A549 (cell line): ENCODE measurements at regions not wholly inside any gene's neighbourhood (a gene's known extent, or its start where the extent isn't known, plus 50 kb on each side); places are given as distances from the start of the nearest gene placed in this dataset.

ENCODE experiments used
- ATAC-seq, 2 experiments: fragments of 200-7000 bp in 1 of 2; fragments of >200 bp in 1 of 2; cut with Nextera tagmentation in 1 of 2; cut with Tn5 transposase in 1 of 2; 3 replicates each; pipeline versions ENCODE4 v1.8.0 to v1.9.1; 2018 to 2020; ENCODE audit warnings: mild to moderate bottlenecking in 1 of 2, moderate library complexity in 1 of 2
- CTCF ChIA-PET: fragments of 300-600 bp; sonication (Branson Sonifier 250); formaldehyde crosslinking; extraction: SDS; loops from one replicate; lab custom pipeline; 2021; ENCODE audit warnings: antibody characterized with exemption, inconsistent platforms; lab: Yijun Ruan, JAX
- POLR2A ChIA-PET: fragments of 350-600 bp; formaldehyde crosslinking; extraction: SDS; loops from one replicate; lab custom pipeline; 2021; ENCODE audit warnings: antibody characterized with exemption, inconsistent platforms; lab: Yijun Ruan, JAX
- DNase-seq, 2 experiments: peaks; one replicate each; pipeline versions ENCODE4 v3.0.0 to v3.0.0-alpha.2; 2011 to 2016; ENCODE audit warnings: low read depth in 1 of 2, low spot score in 1 of 2
- FAIRE-seq: peaks from 2 replicates; lab custom pipeline; 2011; peaks lifted over from hg19 to GRCh38; lab: Jason Lieb, UNC
- H3K27ac ChIP-seq, 2 experiments: fragments of >200 bp; sonication (Bioruptor Twin); formaldehyde crosslinking; 3 replicates each; pipeline ENCODE4 v1.5.1; 2016 to 2017
- H3K4me1 ChIP-seq: fragments of >200 bp; sonication (Bioruptor Twin); formaldehyde crosslinking; 3 replicates; pipeline ENCODE4 v1.6.1; 2016
- H3K4me2 ChIP-seq: fragments of >200 bp; sonication (Bioruptor Twin); formaldehyde crosslinking; 3 replicates; pipeline ENCODE4 v1.6.1; 2016
- H3K4me3 ChIP-seq: fragments of >200 bp; sonication (Bioruptor Twin); formaldehyde crosslinking; 3 replicates; pipeline ENCODE4 v1.5.1; 2016
- H3K9me3 ChIP-seq: fragments of >200 bp; sonication (Bioruptor Twin); formaldehyde crosslinking; 3 replicates; pipeline ENCODE4 v1.6.1; 2016
- BHLHE40 ChIP-seq: IDR thresholded peaks from 2 replicates; pipeline ENCODE4 v1.6.1; 2012; ENCODE audit warnings: low read depth, low read length, inconsistent platforms
- CEBPB ChIP-seq, 2 experiments: fragments of >200 bp in 1 of 2; sonication (Bioruptor Twin) in 1 of 2; formaldehyde crosslinking in 1 of 2; IDR thresholded peaks; 2 replicates each; pipeline ENCODE4 v1.6.1; 2012 to 2016
- CHD2 ChIP-seq: fragments of 150-350 bp; IDR thresholded peaks from 2 replicates; pipeline ENCODE4 v1.6.1; 2014; ENCODE audit warnings: low read length; ENCODE audit not compliant: partially characterized antibody
- EHF ChIP-seq: fragments of 250-450 bp; sonication (Bioruptor Pico); IDR thresholded peaks from 2 replicates; pipeline ENCODE4 v1.5.0; 2020; ENCODE audit warnings: mild to moderate bottlenecking
- EHMT2 ChIP-seq: fragments of 200-600 bp; sonication (generic); IDR thresholded peaks from 2 replicates; pipeline ENCODE4 v1.6.1; 2016; ENCODE audit warnings: antibody characterized with exemption, low read depth, mild to moderate bottlenecking, moderate library complexity
- ESRRA ChIP-seq: fragments of 150-350 bp; IDR thresholded peaks from 2 replicates; pipeline ENCODE4 v1.6.1; 2014; ENCODE audit warnings: mild to moderate bottlenecking, low read length, borderline replicate concordance
- HMGXB4 ChIP-seq: fragments of 250-450 bp; sonication (Bioruptor Pico); IDR thresholded peaks from 2 replicates; pipeline ENCODE4 v1.5.0; 2021; ENCODE audit warnings: mild to moderate bottlenecking, moderate library complexity, borderline replicate concordance
- HOXA7 ChIP-seq: fragments of 250-450 bp; sonication (Bioruptor Pico); IDR thresholded peaks from 2 replicates; pipeline ENCODE4 v1.5.0; 2020; ENCODE audit warnings: mild to moderate bottlenecking, moderate library complexity
- HOXB13 ChIP-seq: fragments of 250-450 bp; sonication (Bioruptor Pico); IDR thresholded peaks from 2 replicates; pipeline ENCODE4 v1.5.0; 2020; ENCODE audit warnings: low read depth, mild to moderate bottlenecking, moderate library complexity
- JUN ChIP-seq, 2 experiments: fragments of >200 bp; sonication (Bioruptor Twin); formaldehyde crosslinking; IDR thresholded peaks; 2 replicates in 1 of 2; 3 replicates in 1 of 2; pipeline ENCODE4 v1.6.1; 2016 to 2017
- KDM1A ChIP-seq: fragments of 200-600 bp; sonication (generic); IDR thresholded peaks from 2 replicates; pipeline ENCODE4 v1.6.1; 2016; ENCODE audit warnings: low read depth, mild to moderate bottlenecking
- MAX ChIP-seq: IDR thresholded peaks from 2 replicates; pipeline ENCODE4 v1.6.1; 2012
- MYC ChIP-seq: IDR thresholded peaks from 2 replicates; pipeline ENCODE4 v1.6.1; 2012; ENCODE audit warnings: mild to moderate bottlenecking, inconsistent platforms, low read length, improper control_type of control experiment, borderline replicate concordance
- NR3C1 ChIP-seq: fragments of >200 bp; sonication (Bioruptor Twin); formaldehyde crosslinking; IDR thresholded peaks from 3 replicates; pipeline ENCODE4 v1.6.1; 2017
- RAD21 ChIP-seq, 2 experiments: fragments of >200 bp in 1 of 2; sonication (Bioruptor Twin) in 1 of 2; formaldehyde crosslinking in 1 of 2; IDR thresholded peaks in 1 of 2; conservative IDR thresholded peaks in 1 of 2; 2 replicates in 1 of 2; 3 replicates in 1 of 2; pipeline ENCODE4 v1.6.1; 2012 to 2018; ENCODE audit warnings: inconsistent platforms in 1 of 2
- RARB ChIP-seq: fragments of 250-450 bp; sonication (Bioruptor Pico); IDR thresholded peaks from 2 replicates; pipeline ENCODE4 v1.8.0; 2021; ENCODE audit warnings: mild to moderate bottlenecking, moderate library complexity
- RFX5 ChIP-seq: fragments of 450-650 bp; IDR thresholded peaks from 2 replicates; pipeline ENCODE4 v1.7.1; 2014; ENCODE audit warnings: antibody characterized with exemption, mild to moderate bottlenecking, moderate library complexity
- SREBF2 ChIP-seq: fragments of 450-650 bp; IDR thresholded peaks from 2 replicates; pipeline ENCODE4 v1.6.1; 2014; ENCODE audit warnings: mild to moderate bottlenecking, moderate library complexity
- ZSCAN20 ChIP-seq: fragments of 250-450 bp; sonication (Bioruptor Pico); IDR thresholded peaks from 2 replicates; pipeline ENCODE4 v1.8.0; 2022; ENCODE audit warnings: mild to moderate bottlenecking, moderate library complexity
- WGBS: methylation state at CpG from one replicate; pipeline ENCODE4 v1.1.6; 2017; ENCODE audit errors: missing lambda C conversion rate; 5-methylcytosine and 5-hydroxymethylcytosine counted together
- TF ChIP-seq, protein P1 (sequence below): fragments of >200 bp; sonication (Bioruptor Twin); formaldehyde crosslinking; IDR thresholded peaks from 3 replicates; pipeline ENCODE4 v1.5.1; 2016
- TF ChIP-seq, protein P2 (sequence below): IDR thresholded peaks from 2 replicates; pipeline ENCODE4 v1.6.1; 2012

DNA sequence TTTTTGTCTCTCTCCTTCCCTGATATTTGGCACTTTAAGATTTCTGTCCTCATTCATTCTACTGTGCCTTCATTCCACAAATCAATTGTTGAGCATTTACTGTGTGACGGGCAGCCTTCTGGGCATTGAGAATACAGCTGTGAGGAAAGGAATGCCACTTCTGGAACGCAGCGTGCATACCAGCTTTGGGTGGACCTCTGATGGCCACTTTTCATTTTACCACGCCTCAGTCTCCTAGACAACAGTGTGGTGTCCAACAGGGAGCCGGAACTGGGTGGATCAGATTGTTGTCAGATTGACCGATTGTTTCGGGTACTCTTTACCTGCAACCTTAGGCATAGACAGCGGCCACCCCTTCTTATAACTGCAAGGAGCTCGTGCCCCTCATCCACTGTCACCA, 222.7 kb upstream of the DPP6 start (continued):
- TF ChIP-seq, protein P1, sequence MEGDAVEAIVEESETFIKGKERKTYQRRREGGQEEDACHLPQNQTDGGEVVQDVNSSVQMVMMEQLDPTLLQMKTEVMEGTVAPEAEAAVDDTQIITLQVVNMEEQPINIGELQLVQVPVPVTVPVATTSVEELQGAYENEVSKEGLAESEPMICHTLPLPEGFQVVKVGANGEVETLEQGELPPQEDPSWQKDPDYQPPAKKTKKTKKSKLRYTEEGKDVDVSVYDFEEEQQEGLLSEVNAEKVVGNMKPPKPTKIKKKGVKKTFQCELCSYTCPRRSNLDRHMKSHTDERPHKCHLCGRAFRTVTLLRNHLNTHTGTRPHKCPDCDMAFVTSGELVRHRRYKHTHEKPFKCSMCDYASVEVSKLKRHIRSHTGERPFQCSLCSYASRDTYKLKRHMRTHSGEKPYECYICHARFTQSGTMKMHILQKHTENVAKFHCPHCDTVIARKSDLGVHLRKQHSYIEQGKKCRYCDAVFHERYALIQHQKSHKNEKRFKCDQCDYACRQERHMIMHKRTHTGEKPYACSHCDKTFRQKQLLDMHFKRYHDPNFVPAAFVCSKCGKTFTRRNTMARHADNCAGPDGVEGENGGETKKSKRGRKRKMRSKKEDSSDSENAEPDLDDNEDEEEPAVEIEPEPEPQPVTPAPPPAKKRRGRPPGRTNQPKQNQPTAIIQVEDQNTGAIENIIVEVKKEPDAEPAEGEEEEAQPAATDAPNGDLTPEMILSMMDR = no peak
- TF ChIP-seq ESRRA = no peak
- TF ChIP-seq NR3C1 = no peak
- TF ChIP-seq CEBPB (IDR thresholded peaks at IDR 0.05) = no peak
- TF ChIP-seq SREBF2 = no peak
- TF ChIP-seq MYC = no peak
- no peak for TF ChIP-seq MAX
- TF ChIP-seq CHD2 = no peak
- TF ChIP-seq RAD21 (conservative IDR thresholded peaks at IDR 0.05 in 1 of 2, IDR thresholded peaks at IDR 0.05 in 1 of 2) = no peak

DNA sequence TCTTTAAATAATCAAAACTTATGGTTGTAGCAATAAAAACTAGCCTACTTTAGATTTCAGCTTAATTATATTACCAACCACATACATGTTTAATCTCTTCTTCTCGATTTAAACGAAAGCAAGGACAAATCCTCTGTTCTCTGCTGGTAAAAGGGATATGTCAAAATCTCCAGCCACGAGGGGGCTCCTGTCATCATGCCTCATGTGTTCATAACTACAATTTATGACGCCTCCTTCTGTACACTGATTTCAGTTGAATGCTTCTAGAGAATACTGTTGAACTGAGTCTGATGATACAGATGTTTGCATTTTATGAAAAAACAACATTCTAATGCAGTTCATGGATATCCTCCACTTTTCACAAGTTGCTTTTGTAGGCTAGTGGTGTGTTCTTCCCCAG, 220.0 kb upstream of the DPP6 start:
- H3K27ac ChIP-seq = no peak overlapping the region
- no peaks in the 10 kb centered on the region for H3K4me1 ChIP-seq
- H3K9me3 ChIP-seq = no peaks in the 10 kb centered on the region
- FAIRE-seq (no peak), ATAC-seq (no peak), DNase-seq (no peak)
- no peak for TF ChIP-seq ZSCAN20
- TF ChIP-seq EHMT2 = no peak
- TF ChIP-seq RFX5 = no peak
- TF ChIP-seq, protein P1 = no peak
- no peak for TF ChIP-seq JUN (IDR thresholded peaks at IDR 0.05)
- TF ChIP-seq HOXB13 = no peak
- no peak for TF ChIP-seq BHLHE40
- no peak for TF ChIP-seq EHF (CRISPR knock-in tag)
- TF ChIP-seq MAX = no peak
- TF ChIP-seq, protein P2, sequence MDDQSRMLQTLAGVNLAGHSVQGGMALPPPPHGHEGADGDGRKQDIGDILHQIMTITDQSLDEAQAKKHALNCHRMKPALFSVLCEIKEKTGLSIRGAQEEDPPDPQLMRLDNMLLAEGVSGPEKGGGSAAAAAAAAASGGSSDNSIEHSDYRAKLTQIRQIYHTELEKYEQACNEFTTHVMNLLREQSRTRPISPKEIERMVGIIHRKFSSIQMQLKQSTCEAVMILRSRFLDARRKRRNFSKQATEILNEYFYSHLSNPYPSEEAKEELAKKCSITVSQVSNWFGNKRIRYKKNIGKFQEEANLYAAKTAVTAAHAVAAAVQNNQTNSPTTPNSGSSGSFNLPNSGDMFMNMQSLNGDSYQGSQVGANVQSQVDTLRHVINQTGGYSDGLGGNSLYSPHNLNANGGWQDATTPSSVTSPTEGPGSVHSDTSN = no peak
- TF ChIP-seq RAD21 (conservative IDR thresholded peaks at IDR 0.05 in 1 of 2, IDR thresholded peaks at IDR 0.05 in 1 of 2) = no peak
- no peak for TF ChIP-seq HOXA7 (CRISPR knock-in tag)
- TF ChIP-seq HMGXB4 (CRISPR knock-in tag) = no peak
- no peak for TF ChIP-seq RARB (CRISPR knock-in tag)
- no peak for TF ChIP-seq KDM1A
- 3% methylated on average over 4 of the region's 4 CpGs for WGBS
- CTCF ChIA-PET = no interaction called here
- POLR2A ChIA-PET = no interaction called here
- no peak overlapping the region for H3K4me2 ChIP-seq
- no peak overlapping the region for H3K4me3 ChIP-seq
